K562 (cell line): ENCODE measurements at regions not wholly inside any gene's neighbourhood (a gene's known extent, or its start where the extent isn't known, plus 50 kb on each side); places are given as distances from the start of the nearest gene placed in this dataset.

Experiments used
- BCOR ChIP-seq: fragments of 450-650 bp; IDR thresholded peaks from 2 replicates; pipeline ENCODE4 v1.6.1; 2016
- CBX8 ChIP-seq: fragments of 200-600 bp; sonication (generic); IDR thresholded peaks from 2 replicates; pipeline ENCODE4 v1.6.1; 2012; ENCODE audit warnings: borderline replicate concordance, mixed run types, low read depth, mild to moderate bottlenecking, moderate library complexity, mixed read lengths, low read length, control low read depth, inconsistent platforms; ENCODE audit not compliant: poor library complexity, severe bottlenecking; ENCODE audit errors: extremely low read depth
- CHD1 ChIP-seq: fragments of 200-600 bp; sonication (generic); IDR thresholded peaks from one replicate; pipeline ENCODE4 v1.6.1; 2012; ENCODE audit warnings: mild to moderate bottlenecking, moderate library complexity, low read length, inconsistent platforms
- FOSL1 ChIP-seq: fragments of 200-800 bp; sonication (Bioruptor generic); conservative IDR thresholded peaks from 2 replicates; pipeline ENCODE4 v1.6.1; 2016; ENCODE audit warnings: missing genetic modification characterization, missing compliant biosample characterization
- HNRNPH1 ChIP-seq: fragments of 200-400 bp; formaldehyde crosslinking; optimal IDR thresholded peaks from 2 replicates; pipeline ENCODE3; 2017; ENCODE audit warnings: low read depth, mild to moderate bottlenecking, low read length, moderate library complexity
- IRF9 ChIP-seq: fragments of 450-650 bp; IDR thresholded peaks from 2 replicates; pipeline ENCODE4 v1.6.1; 2016; ENCODE audit warnings: missing biosample characterization, missing genetic modification characterization
- MLLT1 ChIP-seq, 2 experiments: fragments of 450-650 bp; IDR thresholded peaks; 2 replicates each; pipeline ENCODE4 v1.6.1; 2016
- USF2 ChIP-seq: sonication (generic); formaldehyde crosslinking; IDR thresholded peaks from 2 replicates; pipeline ENCODE4 v1.5.0; 2020; ENCODE audit warnings: missing genetic modification reagents
- YBX1 ChIP-seq: fragments of 450-650 bp; IDR thresholded peaks from 2 replicates; pipeline ENCODE4 v1.7.1; 2016; ENCODE audit warnings: mild to moderate bottlenecking
- YY1 ChIP-seq, 3 experiments: IDR thresholded peaks; 2 replicates each; pipeline ENCODE4 v1.6.1; 2011; ENCODE audit warnings: low read length in 2 of 3, mild to moderate bottlenecking in 2 of 3, moderate library complexity in 2 of 3, borderline replicate concordance in 1 of 3, control low read depth in 1 of 3, low read depth in 1 of 3; ENCODE audit not compliant: insufficient read depth in 3 of 3, insufficient replicate concordance in 2 of 3, control insufficient read depth in 1 of 3, insufficient read length in 1 of 3; ENCODE audit errors: extremely low read depth in 1 of 3
- ZBTB12 ChIP-seq: fragments of 250-450 bp; sonication (Bioruptor Pico); IDR thresholded peaks from 2 replicates; pipeline ENCODE4 v1.4.0; 2020
- ZNF311 ChIP-seq: fragments of 250-450 bp; sonication (Bioruptor Pico); IDR thresholded peaks from 2 replicates; pipeline ENCODE4 v1.4.0; 2020; ENCODE audit warnings: mild to moderate bottlenecking, moderate library complexity

GRCh38 chr3:194908496-194908895, 222.8 kb downstream of the FAM43A start (continued):
- no peak for TF ChIP-seq IRF9
- no peak for TF ChIP-seq ZNF311
- TF ChIP-seq HNRNPH1, result no peak
- no peak for TF ChIP-seq BCOR
- no peak for TF ChIP-seq YY1 (IDR thresholded peaks at IDR 0.05; ENCODE audit: borderline replicate concordance in 1 of 3, control insufficient read depth in 1 of 3, extremely low read depth in 1 of 3, insufficient read depth in 3 of 3, insufficient read length in 1 of 3, insufficient replicate concordance in 2 of 3, low read depth in 1 of 3, low read length in 2 of 3)
- no peak for TF ChIP-seq USF2 (CRISPR knock-in tag)
- no peak for TF ChIP-seq CHD1
- TF ChIP-seq FOSL1, result no peak
- no peak for TF ChIP-seq MLLT1 (IDR thresholded peaks at IDR 0.05)
- TF ChIP-seq YBX1, result no peak
- no peak for TF ChIP-seq ZBTB12 (CRISPR knock-in tag)
- no peak for TF ChIP-seq CBX8
